HG02763 (cell line): ENCODE measurements at regions not wholly inside any gene's neighbourhood (a gene's known extent, or its start where the extent isn't known, plus 50 kb on each side); places are given as distances from the start of the nearest gene placed in this dataset.

Experiments
- ATAC-seq: cut with Tn5 transposase; IDR thresholded peaks from one replicate; pipeline ENCODE4 v1.9.1; 2021; ENCODE audit warnings: mild to moderate bottlenecking, moderate library complexity; ENCODE audit not compliant: unreplicated experiment

- ATAC-seq: no peak
These were observed 393.5 kb downstream of the DIRAS2 start for GRCh38 chr9:90249094-90249493.

GRCh38 chr9:90251316-90251715 lies 391.3 kb downstream of the DIRAS2 start:
- ATAC-seq: no peak

GRCh38 chr9:90256345-90256744 lies 386.3 kb downstream of the DIRAS2 start:
- no peak for ATAC-seq

- ATAC-seq: no peak
These were observed 383.0 kb downstream of the DIRAS2 start for GRCh38 chr9:90259311-90260246.

- no peak for ATAC-seq
These were observed 380.9 kb downstream of the DIRAS2 start for GRCh38 chr9:90261698-90262097.

- no peak for ATAC-seq
These were observed 374.0 kb downstream of the DIRAS2 start for GRCh38 chr9:90268613-90269012.

- ATAC-seq: no peak
These were observed 370.9 kb downstream of the DIRAS2 start for GRCh38 chr9:90271707-90272106.

- no peak for ATAC-seq
These were observed 367.9 kb downstream of the DIRAS2 start for GRCh38 chr9:90274725-90275124.

- ATAC-seq: no peak
These were observed 356.7 kb downstream of the DIRAS2 start for GRCh38 chr9:90285946-90286345.

- ATAC-seq: peak; percentile 91
These were observed 354.9 kb downstream of the DIRAS2 start for GRCh38 chr9:90287567-90288274.

- no peak for ATAC-seq
These were observed 354.4 kb downstream of the DIRAS2 start for GRCh38 chr9:90288275-90288639.

GRCh38 chr9:90290716-90291485 lies 351.7 kb downstream of the DIRAS2 start:
- ATAC-seq: no peak

GRCh38 chr9:90296539-90296938 lies 346.1 kb downstream of the DIRAS2 start:
- no peak for ATAC-seq

GRCh38 chr9:90299968-90300367 lies 342.7 kb downstream of the DIRAS2 start:
- no peak for ATAC-seq

GRCh38 chr9:90300611-90301276 lies 341.9 kb downstream of the DIRAS2 start:
- no peak for ATAC-seq

GRCh38 chr9:90301277-90301653 lies 341.4 kb downstream of the DIRAS2 start:
- ATAC-seq: no peak

- no peak for ATAC-seq
These were observed 339.0 kb downstream of the DIRAS2 start for GRCh38 chr9:90303655-90304054.

- ATAC-seq: no peak
These were observed 336.5 kb downstream of the DIRAS2 start for GRCh38 chr9:90306158-90306557.

- no peak for ATAC-seq
These were observed 335.3 kb downstream of the DIRAS2 start for GRCh38 chr9:90307167-90307833.

- ATAC-seq: no peak
These were observed 334.7 kb downstream of the DIRAS2 start for GRCh38 chr9:90307891-90308290.
